KMS-11 (cell line): ENCODE measurements at regions not wholly inside any gene's neighbourhood (a gene's known extent, or its start where the extent isn't known, plus 50 kb on each side); places are given as distances from the start of the nearest gene placed in this dataset.

Experiments
- H2AFZ ChIP-seq: fragments of 200-600 bp; sonication (generic); 2 replicates; pipeline ENCODE4 v1.6.1; 2016; ENCODE audit warnings: antibody characterized with exemption, mixed run types, low read depth
- H3K27ac ChIP-seq: fragments of 200-600 bp; sonication (generic); 2 replicates; pipeline ENCODE4 v1.6.1; 2016; ENCODE audit warnings: mild to moderate bottlenecking, mixed run types
- H3K27me3 ChIP-seq: fragments of 200-600 bp; sonication (generic); 2 replicates; pipeline ENCODE4 v1.6.1; 2017; ENCODE audit warnings: mild to moderate bottlenecking, low read depth, mixed run types, moderate library complexity; ENCODE audit not compliant: insufficient read depth
- H3K36me3 ChIP-seq: fragments of 200-600 bp; sonication (generic); 2 replicates; pipeline ENCODE4 v1.6.1; 2017; ENCODE audit warnings: mild to moderate bottlenecking, mixed run types; ENCODE audit not compliant: insufficient read depth
- H3K4me1 ChIP-seq: fragments of 200-600 bp; sonication (generic); 2 replicates; pipeline ENCODE4 v1.6.1; 2016; ENCODE audit warnings: mild to moderate bottlenecking, low read depth, mixed run types; ENCODE audit not compliant: poor library complexity, severe bottlenecking
- H3K4me2 ChIP-seq: fragments of 200-600 bp; sonication (generic); 2 replicates; pipeline ENCODE4 v1.7.0; 2016; ENCODE audit warnings: mild to moderate bottlenecking, mixed run types
- H3K4me3 ChIP-seq: fragments of 200-600 bp; sonication (generic); IDR thresholded peaks from 2 replicates; pipeline ENCODE4 v1.6.1; 2017; ENCODE audit warnings: low read depth, low read length, mixed read lengths; ENCODE audit not compliant: insufficient read depth
- H3K79me2 ChIP-seq: fragments of 200-600 bp; sonication (generic); 2 replicates; pipeline ENCODE4 v1.6.1; 2016; ENCODE audit warnings: low read depth, mixed run types; ENCODE audit not compliant: insufficient read depth
- H3K9ac ChIP-seq: fragments of 200-600 bp; sonication (generic); 2 replicates; pipeline ENCODE4 v1.6.1; 2016; ENCODE audit warnings: mild to moderate bottlenecking, mixed run types
- H4K20me1 ChIP-seq: fragments of 200-600 bp; sonication (generic); 2 replicates; pipeline ENCODE4 v1.6.1; 2016; ENCODE audit warnings: mild to moderate bottlenecking, mixed run types; ENCODE audit not compliant: insufficient read depth
- TF ChIP-seq, protein P1 (sequence below): fragments of 200-600 bp; sonication (generic); conservative IDR thresholded peaks from 2 replicates; pipeline ENCODE4 v1.6.1; 2017; ENCODE audit warnings: low read depth, mild to moderate bottlenecking, antibody characterized with exemption, low read length, moderate library complexity, mixed read lengths

DNA sequence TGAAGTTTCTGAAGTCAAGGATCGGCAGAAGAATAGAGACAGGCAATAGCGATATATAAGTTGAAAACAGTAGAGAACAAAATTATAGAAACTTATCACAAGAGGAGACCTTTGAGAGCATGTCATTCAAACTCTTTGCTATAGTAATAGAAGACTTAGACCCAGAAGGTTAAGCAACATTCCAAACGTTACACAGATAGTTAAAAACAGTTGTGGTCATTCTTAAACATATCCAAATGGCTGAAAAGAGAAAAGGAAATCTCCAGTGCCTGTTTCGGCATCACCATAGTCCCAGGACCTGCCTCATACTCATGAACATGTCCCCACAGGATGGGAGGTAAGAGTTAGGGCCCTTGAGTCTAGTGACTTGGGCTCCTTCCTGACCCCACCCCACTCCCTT is 258.1 kb upstream of the NOCT start:
- H3K9ac ChIP-seq: no peak overlapping the region
- H2AFZ ChIP-seq: no peak overlapping the region
- no peaks in the 10 kb centered on the region for H3K4me1 ChIP-seq
- no peaks in the 10 kb centered on the region for H4K20me1 ChIP-seq
- no peaks in the 10 kb centered on the region for H3K79me2 ChIP-seq
- H3K27ac ChIP-seq: no peak overlapping the region
- TF ChIP-seq, protein P1, sequence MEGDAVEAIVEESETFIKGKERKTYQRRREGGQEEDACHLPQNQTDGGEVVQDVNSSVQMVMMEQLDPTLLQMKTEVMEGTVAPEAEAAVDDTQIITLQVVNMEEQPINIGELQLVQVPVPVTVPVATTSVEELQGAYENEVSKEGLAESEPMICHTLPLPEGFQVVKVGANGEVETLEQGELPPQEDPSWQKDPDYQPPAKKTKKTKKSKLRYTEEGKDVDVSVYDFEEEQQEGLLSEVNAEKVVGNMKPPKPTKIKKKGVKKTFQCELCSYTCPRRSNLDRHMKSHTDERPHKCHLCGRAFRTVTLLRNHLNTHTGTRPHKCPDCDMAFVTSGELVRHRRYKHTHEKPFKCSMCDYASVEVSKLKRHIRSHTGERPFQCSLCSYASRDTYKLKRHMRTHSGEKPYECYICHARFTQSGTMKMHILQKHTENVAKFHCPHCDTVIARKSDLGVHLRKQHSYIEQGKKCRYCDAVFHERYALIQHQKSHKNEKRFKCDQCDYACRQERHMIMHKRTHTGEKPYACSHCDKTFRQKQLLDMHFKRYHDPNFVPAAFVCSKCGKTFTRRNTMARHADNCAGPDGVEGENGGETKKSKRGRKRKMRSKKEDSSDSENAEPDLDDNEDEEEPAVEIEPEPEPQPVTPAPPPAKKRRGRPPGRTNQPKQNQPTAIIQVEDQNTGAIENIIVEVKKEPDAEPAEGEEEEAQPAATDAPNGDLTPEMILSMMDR: no peak
- no peak overlapping the region for H3K4me3 ChIP-seq
- H3K4me2 ChIP-seq: no peak overlapping the region
- H3K36me3 ChIP-seq: no peaks in the 10 kb centered on the region
- H3K27me3 ChIP-seq: no peaks in the 10 kb centered on the region

DNA sequence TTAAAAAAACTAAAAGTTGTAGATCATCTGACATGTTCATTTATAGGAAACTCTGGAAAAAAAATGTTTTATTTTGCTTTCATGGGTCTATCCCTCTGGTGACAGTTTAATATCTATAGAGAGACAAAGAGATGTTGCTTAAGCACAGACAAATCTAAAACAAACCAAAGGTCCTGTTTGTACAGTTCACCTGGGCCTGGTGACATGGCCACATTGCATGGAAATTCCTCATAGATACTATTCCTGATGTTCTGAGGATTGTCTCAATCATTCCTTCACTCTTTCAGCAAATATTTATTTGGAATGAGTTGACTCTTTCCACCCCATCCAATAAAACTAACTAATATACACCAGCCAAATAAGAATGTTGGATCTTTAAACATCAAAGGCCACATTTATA is 259.1 kb upstream of the NOCT start:
- Histone ChIP-seq H3K36me3 (no peaks in the 10 kb centered on the region), H3K4me1 (no peaks in the 10 kb centered on the region), H3K4me2 (no peak overlapping the region), H3K9ac (no peak overlapping the region), H4K20me1 (no peaks in the 10 kb centered on the region), H3K27ac (no peak overlapping the region), H3K4me3 (no peak overlapping the region), H2AFZ (no peak overlapping the region), H3K79me2 (no peaks in the 10 kb centered on the region), H3K27me3 (no peaks in the 10 kb centered on the region)
- TF ChIP-seq, protein P1: no peak

DNA sequence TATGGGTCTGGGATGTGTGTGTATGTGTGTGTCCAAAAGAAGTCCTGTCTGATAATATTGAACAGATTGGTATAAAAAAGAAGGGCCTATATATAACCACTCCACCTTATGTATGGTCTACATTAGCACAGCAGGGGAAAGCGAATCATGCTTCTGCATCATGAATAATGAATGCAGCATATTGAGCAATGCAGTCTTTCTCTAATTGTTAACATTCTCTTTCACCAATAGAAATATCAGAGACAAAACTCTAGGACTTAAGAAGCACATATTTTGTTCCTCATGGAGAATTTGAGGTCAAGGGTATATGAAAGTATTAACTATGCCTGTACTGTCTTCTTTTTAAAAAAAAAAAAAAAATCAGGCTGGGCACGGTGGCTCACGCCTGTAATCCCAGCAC is 264.3 kb upstream of the NOCT start:
- TF ChIP-seq, protein P1: no peak
- H3K79me2 ChIP-seq: no peaks in the 10 kb centered on the region
- no peak overlapping the region for H3K4me2 ChIP-seq
- H2AFZ ChIP-seq: no peak overlapping the region
- H3K4me1 ChIP-seq: no peaks in the 10 kb centered on the region
- H3K27ac ChIP-seq: no peak overlapping the region
- no peak overlapping the region for H3K4me3 ChIP-seq
- no peak overlapping the region for H3K9ac ChIP-seq
- no peaks in the 10 kb centered on the region for H3K36me3 ChIP-seq
- H3K27me3 ChIP-seq: no peaks in the 10 kb centered on the region
- H4K20me1 ChIP-seq: no peaks in the 10 kb centered on the region

DNA sequence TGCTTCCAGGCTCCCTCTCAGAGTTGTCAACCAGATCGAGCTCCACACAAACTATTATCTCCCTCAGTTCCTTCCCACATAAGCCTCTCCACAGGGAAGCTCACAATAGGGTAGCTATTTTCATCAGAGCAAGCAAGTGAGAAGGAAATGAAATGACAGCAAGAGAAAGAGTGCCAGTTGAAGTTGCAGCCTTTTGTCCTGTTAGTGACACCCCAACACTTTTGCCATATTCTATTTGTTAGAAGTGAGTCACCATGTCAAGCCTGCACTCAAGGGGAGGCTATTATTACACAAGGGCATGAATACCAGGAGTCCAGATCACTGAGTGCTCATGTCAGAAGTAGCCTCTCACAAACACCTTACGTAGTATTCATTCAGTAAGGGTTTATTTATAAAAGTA is 266.3 kb upstream of the NOCT start:
- no peak overlapping the region for H3K4me3 ChIP-seq
- TF ChIP-seq, protein P1: no peak
- no peak overlapping the region for H3K9ac ChIP-seq
- no peaks in the 10 kb centered on the region for H4K20me1 ChIP-seq
- no peaks in the 10 kb centered on the region for H3K27me3 ChIP-seq
- no peaks in the 10 kb centered on the region for H3K79me2 ChIP-seq
- no peak overlapping the region for H2AFZ ChIP-seq
- no peaks in the 10 kb centered on the region for H3K36me3 ChIP-seq
- no peaks in the 10 kb centered on the region for H3K4me1 ChIP-seq
- H3K27ac ChIP-seq: no peak overlapping the region
- no peak overlapping the region for H3K4me2 ChIP-seq
